ENCODE measurements at regions not wholly inside any gene's neighbourhood (a gene's known extent, or its start where the extent isn't known, plus 50 kb on each side); places are given as distances from the start of the nearest gene placed in this dataset.

GRCh38 chr11:79561496-79561895, 120.7 kb upstream of the TENM4 start:
- Histone ChIP-seq H3K27me3 (ENCODE audit: control insufficient read depth in 2 of 2, insufficient read depth in 2 of 2, low read length in 2 of 2) (no peaks in the 10 kb centered on the region), H3K9me3 (ENCODE audit: control insufficient read depth in 2 of 2, low read length in 2 of 2) (no peaks in the 10 kb centered on the region), H3K27ac (ENCODE audit: low read depth in 2 of 2, low read length in 2 of 2) (no peak overlapping the region), H3K4me3 (ENCODE audit: low read length in 2 of 2) (no peak overlapping the region), H3K9ac (ENCODE audit: low read depth in 1 of 2, low read length in 2 of 2) (no peak overlapping the region), H3K4me1 (ENCODE audit: control insufficient read depth in 2 of 2, insufficient read depth in 2 of 2, low read length in 2 of 2) (no peaks in the 10 kb centered on the region), H3K36me3 (ENCODE audit: control insufficient read depth in 2 of 2, insufficient read depth in 2 of 2, low read length in 2 of 2) (no peaks in the 10 kb centered on the region)

GRCh38 chr11:79550809-79551208, 110.0 kb upstream of the TENM4 start:
- H3K36me3 ChIP-seq (ENCODE audit: control insufficient read depth in 2 of 2, insufficient read depth in 2 of 2, low read length in 2 of 2), result no peaks in the 10 kb centered on the region
- no peaks in the 10 kb centered on the region for H3K4me1 ChIP-seq (ENCODE audit: control insufficient read depth in 2 of 2, insufficient read depth in 2 of 2, low read length in 2 of 2)
- no peak overlapping the region for H3K4me3 ChIP-seq (ENCODE audit: low read length in 2 of 2)
- H3K9me3 ChIP-seq (ENCODE audit: control insufficient read depth in 2 of 2, low read length in 2 of 2), result no peaks in the 10 kb centered on the region
- no peak overlapping the region for H3K27ac ChIP-seq (ENCODE audit: low read depth in 2 of 2, low read length in 2 of 2)
- no peak overlapping the region for H3K9ac ChIP-seq (ENCODE audit: low read depth in 1 of 2, low read length in 2 of 2)
- H3K27me3 ChIP-seq (ENCODE audit: control insufficient read depth in 2 of 2, insufficient read depth in 2 of 2, low read length in 2 of 2), result no peaks in the 10 kb centered on the region

- Histone ChIP-seq H3K9me3 (ENCODE audit: control insufficient read depth in 2 of 2, low read length in 2 of 2) (no peaks in the 10 kb centered on the region), H3K4me1 (ENCODE audit: control insufficient read depth in 2 of 2, insufficient read depth in 2 of 2, low read length in 2 of 2) (no peaks in the 10 kb centered on the region), H3K36me3 (ENCODE audit: control insufficient read depth in 2 of 2, insufficient read depth in 2 of 2, low read length in 2 of 2) (no peaks in the 10 kb centered on the region), H3K4me3 (ENCODE audit: low read length in 2 of 2) (no peak overlapping the region), H3K9ac (ENCODE audit: low read depth in 1 of 2, low read length in 2 of 2) (no peak overlapping the region), H3K27ac (ENCODE audit: low read depth in 2 of 2, low read length in 2 of 2) (no peak overlapping the region), H3K27me3 (ENCODE audit: control insufficient read depth in 2 of 2, insufficient read depth in 2 of 2, low read length in 2 of 2) (no peaks in the 10 kb centered on the region)
Observed at GRCh38 chr11:79547256-79547655, 106.4 kb upstream of the TENM4 start.

- Histone ChIP-seq H3K27me3 (ENCODE audit: control insufficient read depth in 2 of 2, insufficient read depth in 2 of 2, low read length in 2 of 2) (no peaks in the 10 kb centered on the region), H3K4me3 (ENCODE audit: low read length in 2 of 2) (no peak overlapping the region), H3K36me3 (ENCODE audit: control insufficient read depth in 2 of 2, insufficient read depth in 2 of 2, low read length in 2 of 2) (no peaks in the 10 kb centered on the region), H3K9me3 (ENCODE audit: control insufficient read depth in 2 of 2, low read length in 2 of 2) (no peaks in the 10 kb centered on the region), H3K27ac (ENCODE audit: low read depth in 2 of 2, low read length in 2 of 2) (no peak overlapping the region), H3K4me1 (ENCODE audit: control insufficient read depth in 2 of 2, insufficient read depth in 2 of 2, low read length in 2 of 2) (no peaks in the 10 kb centered on the region), H3K9ac (ENCODE audit: low read depth in 1 of 2, low read length in 2 of 2) (no peak overlapping the region)
Observed at GRCh38 chr11:79546351-79546750, 105.5 kb upstream of the TENM4 start.

GRCh38 chr11:79544361-79544760, 103.5 kb upstream of the TENM4 start:
- H3K4me3 ChIP-seq (ENCODE audit: low read length in 2 of 2), result no peak overlapping the region
- H3K9me3 ChIP-seq (ENCODE audit: control insufficient read depth in 2 of 2, low read length in 2 of 2), result no peaks in the 10 kb centered on the region
- no peaks in the 10 kb centered on the region for H3K36me3 ChIP-seq (ENCODE audit: control insufficient read depth in 2 of 2, insufficient read depth in 2 of 2, low read length in 2 of 2)
- no peaks in the 10 kb centered on the region for H3K27me3 ChIP-seq (ENCODE audit: control insufficient read depth in 2 of 2, insufficient read depth in 2 of 2, low read length in 2 of 2)
- no peak overlapping the region for H3K27ac ChIP-seq (ENCODE audit: low read depth in 2 of 2, low read length in 2 of 2)
- no peak overlapping the region for H3K9ac ChIP-seq (ENCODE audit: low read depth in 1 of 2, low read length in 2 of 2)
- no peaks in the 10 kb centered on the region for H3K4me1 ChIP-seq (ENCODE audit: control insufficient read depth in 2 of 2, insufficient read depth in 2 of 2, low read length in 2 of 2)

GRCh38 chr11:79543101-79543500, 102.3 kb upstream of the TENM4 start:
- Histone ChIP-seq H3K9me3 (ENCODE audit: control insufficient read depth in 2 of 2, low read length in 2 of 2) (no peaks in the 10 kb centered on the region), H3K4me3 (ENCODE audit: low read length in 2 of 2) (no peak overlapping the region), H3K4me1 (ENCODE audit: control insufficient read depth in 2 of 2, insufficient read depth in 2 of 2, low read length in 2 of 2) (no peaks in the 10 kb centered on the region), H3K27me3 (ENCODE audit: control insufficient read depth in 2 of 2, insufficient read depth in 2 of 2, low read length in 2 of 2) (no peaks in the 10 kb centered on the region), H3K36me3 (ENCODE audit: control insufficient read depth in 2 of 2, insufficient read depth in 2 of 2, low read length in 2 of 2) (no peaks in the 10 kb centered on the region), H3K27ac (ENCODE audit: low read depth in 2 of 2, low read length in 2 of 2) (no peak overlapping the region), H3K9ac (ENCODE audit: low read depth in 1 of 2, low read length in 2 of 2) (no peak overlapping the region)

- no peak overlapping the region for H3K4me3 ChIP-seq (ENCODE audit: low read length in 2 of 2)
Observed at GRCh38 chr11:79541466-79541865, 100.6 kb upstream of the TENM4 start.

GRCh38 chr11:79538775-79539174, 97.9 kb upstream of the TENM4 start:
- Histone ChIP-seq H3K27me3 (ENCODE audit: control insufficient read depth in 2 of 2, insufficient read depth in 2 of 2, low read length in 2 of 2) (no peaks in the 10 kb centered on the region), H3K4me1 (ENCODE audit: control insufficient read depth in 2 of 2, insufficient read depth in 2 of 2, low read length in 2 of 2) (no peaks in the 10 kb centered on the region), H3K9me3 (ENCODE audit: control insufficient read depth in 2 of 2, low read length in 2 of 2) (no peaks in the 10 kb centered on the region), H3K9ac (ENCODE audit: low read depth in 1 of 2, low read length in 2 of 2) (no peak overlapping the region), H3K4me3 (ENCODE audit: low read length in 2 of 2) (no peak overlapping the region), H3K36me3 (ENCODE audit: control insufficient read depth in 2 of 2, insufficient read depth in 2 of 2, low read length in 2 of 2) (no peaks in the 10 kb centered on the region), H3K27ac (ENCODE audit: low read depth in 2 of 2, low read length in 2 of 2) (no peak overlapping the region)

More at GRCh38 chr11:79541466-79541865, 100.6 kb upstream of the TENM4 start:
- Histone ChIP-seq H3K4me1 (ENCODE audit: control insufficient read depth in 2 of 2, insufficient read depth in 2 of 2, low read length in 2 of 2) (no peaks in the 10 kb centered on the region), H3K9me3 (ENCODE audit: control insufficient read depth in 2 of 2, low read length in 2 of 2) (no peaks in the 10 kb centered on the region), H3K36me3 (ENCODE audit: control insufficient read depth in 2 of 2, insufficient read depth in 2 of 2, low read length in 2 of 2) (no peaks in the 10 kb centered on the region), H3K27ac (ENCODE audit: low read depth in 2 of 2, low read length in 2 of 2) (no peak overlapping the region), H3K27me3 (ENCODE audit: control insufficient read depth in 2 of 2, insufficient read depth in 2 of 2, low read length in 2 of 2) (no peaks in the 10 kb centered on the region), H3K9ac (ENCODE audit: low read depth in 1 of 2, low read length in 2 of 2) (no peak overlapping the region)

- Histone ChIP-seq H3K27ac (ENCODE audit: low read depth in 2 of 2, low read length in 2 of 2) (no peak overlapping the region), H3K27me3 (ENCODE audit: control insufficient read depth in 2 of 2, insufficient read depth in 2 of 2, low read length in 2 of 2) (no peaks in the 10 kb centered on the region), H3K4me3 (ENCODE audit: low read length in 2 of 2) (no peak overlapping the region), H3K9ac (ENCODE audit: low read depth in 1 of 2, low read length in 2 of 2) (no peak overlapping the region), H3K4me1 (ENCODE audit: control insufficient read depth in 2 of 2, insufficient read depth in 2 of 2, low read length in 2 of 2) (no peaks in the 10 kb centered on the region), H3K9me3 (ENCODE audit: control insufficient read depth in 2 of 2, low read length in 2 of 2) (no peaks in the 10 kb centered on the region), H3K36me3 (ENCODE audit: control insufficient read depth in 2 of 2, insufficient read depth in 2 of 2, low read length in 2 of 2) (no peaks in the 10 kb centered on the region)
Observed at GRCh38 chr11:79536155-79536917, 95.5 kb upstream of the TENM4 start.

- no peaks in the 10 kb centered on the region for H3K27me3 ChIP-seq (ENCODE audit: control insufficient read depth in 2 of 2, insufficient read depth in 2 of 2, low read length in 2 of 2)
- no peaks in the 10 kb centered on the region for H3K36me3 ChIP-seq (ENCODE audit: control insufficient read depth in 2 of 2, insufficient read depth in 2 of 2, low read length in 2 of 2)
- H3K4me1 ChIP-seq (ENCODE audit: control insufficient read depth in 2 of 2, insufficient read depth in 2 of 2, low read length in 2 of 2), result no peaks in the 10 kb centered on the region
- H3K27ac ChIP-seq (ENCODE audit: low read depth in 2 of 2, low read length in 2 of 2), result no peak overlapping the region
- H3K9me3 ChIP-seq (ENCODE audit: control insufficient read depth in 2 of 2, low read length in 2 of 2), result no peaks in the 10 kb centered on the region
- no peak overlapping the region for H3K4me3 ChIP-seq (ENCODE audit: low read length in 2 of 2)
- no peak overlapping the region for H3K9ac ChIP-seq (ENCODE audit: low read depth in 1 of 2, low read length in 2 of 2)
Observed at GRCh38 chr11:79535606-79536005, 94.8 kb upstream of the TENM4 start.

Data from mucosa of rectum (tissue), 2 donors.